Activated naive CD4-positive, alpha-beta T cell (primary cell): ENCODE measurements at regions not wholly inside any gene's neighbourhood (a gene's known extent, or its start where the extent isn't known, plus 50 kb on each side); places are given as distances from the start of the nearest gene placed in this dataset.

ENCODE experiments used
- DNase-seq, 4 experiments: peaks; one replicate each; lab custom pipeline; 2025; lab: John Stamatoyannopoulos, UW

DNA sequence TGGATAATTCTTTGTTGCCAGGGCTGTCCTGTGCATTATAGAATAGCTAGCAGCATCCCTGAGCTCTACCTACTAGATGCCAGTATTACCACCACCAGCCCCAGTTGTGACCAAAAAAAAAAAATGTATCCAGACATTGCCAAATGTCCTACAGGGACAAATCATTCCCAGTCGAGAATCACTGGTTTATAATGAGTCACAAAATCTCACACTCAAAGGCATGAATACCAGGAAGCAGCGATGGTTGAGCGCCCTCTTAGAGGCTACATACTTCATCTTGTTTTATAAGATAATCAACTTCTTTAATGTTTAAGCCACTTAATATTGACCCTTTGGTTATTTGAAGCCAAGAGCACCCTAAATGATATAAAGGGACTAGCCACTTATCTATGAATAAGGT is 297.3 kb downstream of the DHX15 start:
- no peak for DNase-seq

DNA sequence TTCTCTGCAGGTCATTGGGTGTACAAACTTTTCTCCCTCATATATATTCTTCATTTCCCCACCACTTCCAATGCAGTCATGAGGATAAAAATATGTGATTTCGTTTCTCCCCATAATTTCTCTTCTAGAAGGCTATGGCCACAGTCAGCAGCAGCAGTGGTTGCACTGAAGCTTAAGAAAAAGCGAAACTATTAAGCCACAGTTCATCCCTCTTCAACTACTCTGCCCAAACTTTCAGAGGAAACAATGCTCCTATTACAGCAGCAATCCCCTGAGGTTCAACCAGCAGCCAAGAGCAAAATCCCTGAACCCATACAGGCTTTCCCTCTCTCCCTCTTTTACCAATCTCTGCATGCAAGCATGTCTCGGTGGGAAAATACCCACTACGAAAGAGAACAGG is 298.6 kb downstream of the DHX15 start:
- DNase-seq, result no peak

- DNase-seq, result no peak
Measured at GRCh38 chr4:24282446-24282845, 301.9 kb downstream of the DHX15 start.

DNA sequence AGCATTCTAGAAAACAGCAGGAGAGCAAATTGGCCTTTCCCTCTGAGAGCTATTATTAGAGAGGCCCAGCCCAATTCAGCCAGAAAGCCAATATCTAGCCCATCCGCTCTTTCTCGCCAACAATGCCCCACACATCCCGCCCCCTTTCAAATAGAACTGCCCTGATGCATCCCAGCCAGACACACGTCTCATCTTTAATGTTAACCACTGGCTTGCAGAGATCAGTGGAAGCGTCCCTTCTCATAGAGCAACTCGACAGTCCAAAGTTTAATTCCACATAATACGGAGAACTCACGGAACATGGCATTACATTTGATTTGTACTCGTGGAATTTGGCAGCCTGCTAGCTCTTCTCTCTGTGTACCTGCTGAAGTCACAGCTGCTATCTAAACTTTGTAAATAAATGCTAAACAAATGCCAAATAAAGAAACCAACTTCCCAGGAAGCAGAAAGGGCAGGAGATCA is 304.4 kb downstream of the DHX15 start:
- no peak for DNase-seq

- DNase-seq, result no peak
Measured at GRCh38 chr4:24279469-24279868, 304.9 kb downstream of the DHX15 start.

DNA sequence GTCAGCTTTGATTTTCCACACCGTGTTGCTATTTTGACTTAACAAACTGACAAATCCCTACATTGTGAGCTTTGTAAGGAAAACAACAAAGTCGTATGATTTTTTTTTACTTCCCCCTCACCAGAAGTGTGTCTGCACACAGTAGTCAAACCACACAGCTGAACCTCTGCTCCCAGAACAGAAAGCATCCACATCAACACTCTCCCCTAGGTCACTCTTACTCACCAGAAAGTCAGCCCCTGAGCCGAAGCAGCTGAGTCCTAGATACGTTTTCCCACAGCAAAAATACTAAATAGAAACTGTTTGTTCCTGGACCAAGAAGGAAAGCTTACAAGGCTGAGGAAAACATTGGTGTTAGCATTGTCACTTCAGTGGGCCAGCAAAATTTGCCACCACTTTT is 305.7 kb downstream of the DHX15 start:
- DNase-seq, result no peak

- no peak for DNase-seq
Measured at GRCh38 chr4:24274381-24274941, 309.9 kb downstream of the DHX15 start.

- no peak for DNase-seq
Measured at GRCh38 chr4:24273136-24273535, 311.2 kb downstream of the DHX15 start.

DNA sequence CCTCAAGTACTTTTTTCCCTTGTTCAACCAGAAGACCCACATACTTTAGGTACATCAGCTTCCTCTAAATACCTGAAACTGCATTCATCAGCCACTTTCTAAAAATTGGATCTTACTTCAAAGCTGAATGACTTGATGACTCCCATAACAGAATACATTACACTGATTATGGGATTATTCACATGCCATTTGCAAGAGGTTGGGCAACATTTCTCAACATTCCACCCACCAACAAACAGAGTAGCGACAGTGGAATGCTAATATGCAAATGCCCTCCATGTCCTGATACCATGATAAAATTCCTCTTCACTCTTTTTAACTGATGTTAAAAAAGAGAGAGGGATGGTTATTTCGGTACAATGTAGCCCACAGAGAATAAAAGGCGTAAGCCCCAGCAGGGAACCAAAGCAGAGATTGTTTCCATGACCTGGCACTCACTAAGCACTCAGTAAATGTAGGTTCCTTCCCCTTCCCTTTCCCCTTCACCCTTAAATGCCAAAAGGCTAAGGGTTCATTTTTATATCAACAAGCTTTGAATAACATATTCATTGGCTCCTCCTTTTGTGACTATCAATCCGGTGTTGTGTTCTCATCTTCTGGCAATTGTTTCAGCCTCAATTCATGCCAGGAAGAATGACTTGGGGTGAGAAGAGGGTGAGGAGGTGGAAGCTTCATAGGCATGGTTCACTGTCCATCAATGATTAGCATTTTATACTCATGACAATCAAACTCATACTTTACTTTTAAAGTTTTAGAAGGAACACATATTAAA is 317.2 kb downstream of the DHX15 start:
- no peak for DNase-seq

DNA sequence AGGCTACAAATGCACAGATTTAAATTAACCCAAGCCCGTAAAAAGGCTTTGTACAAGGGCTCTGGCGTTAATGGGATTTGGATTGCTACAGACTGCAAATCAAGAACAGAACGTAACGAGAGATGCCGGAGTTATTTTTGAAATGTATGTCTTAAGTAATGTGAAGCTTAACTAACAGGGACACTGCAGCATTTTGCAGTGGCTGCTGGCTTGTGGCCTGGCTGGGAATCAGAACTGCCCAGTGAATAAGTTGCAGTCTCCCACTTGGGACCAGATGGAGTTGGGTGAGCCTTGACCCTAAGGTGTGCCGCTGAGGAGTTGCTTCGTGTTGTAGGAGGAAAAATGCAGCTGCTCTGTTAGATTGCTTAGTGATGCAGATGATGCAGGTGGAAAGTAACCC is 318.4 kb downstream of the DHX15 start:
- DNase-seq, result no peak

DNA sequence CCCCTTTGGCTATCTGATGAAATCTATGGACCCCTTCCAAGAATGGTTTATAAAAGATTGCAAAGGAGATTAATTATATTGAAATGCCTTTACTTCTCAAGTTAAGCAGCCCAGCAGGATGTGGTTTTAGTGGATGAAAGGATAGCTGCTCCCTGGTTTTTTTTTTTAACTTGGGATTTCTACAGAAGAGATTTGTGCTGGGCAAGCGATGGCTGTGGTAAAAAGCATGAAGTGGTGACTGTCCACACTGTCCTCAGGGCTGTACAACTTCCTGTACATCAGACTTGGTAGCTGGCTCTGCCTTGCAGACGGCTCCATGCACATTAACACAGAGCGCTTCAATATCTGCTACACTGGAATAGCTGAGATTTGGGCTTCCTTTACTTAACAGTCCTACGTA is 321.7 kb downstream of the DHX15 start:
- no peak for DNase-seq

DNA sequence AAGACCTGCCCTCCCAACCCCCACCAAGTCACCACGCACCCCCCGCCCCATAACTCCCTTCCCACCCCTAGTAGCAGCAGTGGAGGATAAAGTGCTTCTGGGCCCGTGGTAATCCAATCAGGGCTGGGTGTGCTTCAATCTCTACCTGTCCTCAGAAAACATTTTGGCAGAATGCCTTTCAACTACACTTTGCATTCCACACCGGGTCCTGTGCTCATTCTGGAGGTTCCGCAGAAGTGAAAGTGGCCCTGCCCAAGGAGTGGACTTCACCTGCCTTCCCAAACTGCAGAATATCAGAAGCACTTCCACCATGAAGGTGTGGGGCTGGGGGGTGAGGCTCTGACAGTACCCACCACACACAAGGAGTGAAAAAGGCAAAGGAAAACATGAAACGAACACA is 322.3 kb downstream of the DHX15 start:
- DNase-seq, result no peak

GRCh38 chr4:24260923-24261564 is 323.3 kb downstream of the DHX15 start:
- no peak for DNase-seq

DNA sequence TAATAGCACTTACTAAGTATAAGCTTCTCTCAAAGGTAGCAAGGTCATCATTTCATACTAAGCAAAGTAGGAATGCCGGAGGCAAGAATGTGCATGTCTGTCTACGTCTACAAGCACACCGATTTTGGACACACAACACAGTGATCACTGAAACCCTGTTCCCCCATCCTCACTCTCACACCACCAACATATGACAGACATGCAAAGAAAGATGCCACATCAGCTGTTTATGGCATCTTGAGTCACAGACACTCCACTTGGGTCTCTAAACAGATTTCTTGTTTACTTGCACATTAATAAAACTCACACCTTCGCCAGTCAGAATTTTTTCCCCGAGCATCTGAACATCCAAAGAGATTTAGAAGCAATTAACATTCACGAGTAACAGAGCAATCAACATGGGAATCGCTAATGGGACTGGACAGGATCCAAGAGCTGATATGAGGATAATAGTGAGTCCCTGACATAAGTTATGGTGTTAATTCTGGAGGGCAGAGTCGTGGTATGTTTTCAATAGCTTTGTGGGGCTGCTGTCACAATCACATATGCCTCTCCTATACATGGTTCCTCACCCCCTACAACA is 324.1 kb downstream of the DHX15 start:
- DNase-seq, result no peak

GRCh38 chr4:24256547-24256946 is 327.8 kb downstream of the DHX15 start:
- DNase-seq, result no peak

GRCh38 chr4:24256066-24256465 is 328.3 kb downstream of the DHX15 start:
- no peak for DNase-seq

- no peak for DNase-seq
Measured at GRCh38 chr4:24252121-24252520, 332.2 kb downstream of the DHX15 start.

DNA sequence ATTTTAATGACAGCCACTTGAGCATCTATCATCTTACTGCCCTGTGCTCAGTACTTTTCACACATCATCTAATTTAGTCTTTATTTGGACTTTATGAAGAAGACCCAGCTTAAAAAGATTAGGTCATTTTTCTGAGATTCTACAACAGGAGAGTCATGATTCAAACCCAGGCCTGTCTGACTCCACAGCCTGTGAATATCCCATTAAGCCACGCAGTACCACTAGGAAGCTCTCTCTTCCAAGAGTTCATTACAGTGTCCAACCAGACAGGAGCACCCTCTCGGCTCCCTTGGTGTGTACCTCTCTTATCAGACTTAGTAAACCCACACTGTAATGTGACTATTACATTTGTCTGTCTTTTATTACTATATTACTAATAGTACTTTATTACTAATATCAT is 332.8 kb downstream of the DHX15 start:
- DNase-seq, result no peak

DNA sequence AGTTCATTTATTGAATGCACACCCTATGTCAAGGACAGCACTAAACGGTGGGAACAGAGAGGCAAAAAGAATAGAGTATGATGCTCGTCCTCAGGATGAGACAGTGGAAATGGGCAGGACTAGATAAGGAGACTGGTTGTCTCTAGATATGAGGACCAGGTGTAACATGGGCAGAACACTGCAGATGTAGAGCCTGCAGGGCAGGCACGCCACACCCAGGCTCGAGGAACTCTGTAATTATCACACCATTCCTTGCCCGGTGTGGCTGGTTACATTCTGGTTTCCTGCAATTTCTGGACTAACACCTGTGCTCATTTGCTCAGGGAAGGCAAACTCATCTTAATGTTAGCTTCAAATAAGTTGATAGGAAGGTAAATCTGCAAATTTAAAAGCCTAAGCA is 334.4 kb downstream of the DHX15 start:
- no peak for DNase-seq

DNA sequence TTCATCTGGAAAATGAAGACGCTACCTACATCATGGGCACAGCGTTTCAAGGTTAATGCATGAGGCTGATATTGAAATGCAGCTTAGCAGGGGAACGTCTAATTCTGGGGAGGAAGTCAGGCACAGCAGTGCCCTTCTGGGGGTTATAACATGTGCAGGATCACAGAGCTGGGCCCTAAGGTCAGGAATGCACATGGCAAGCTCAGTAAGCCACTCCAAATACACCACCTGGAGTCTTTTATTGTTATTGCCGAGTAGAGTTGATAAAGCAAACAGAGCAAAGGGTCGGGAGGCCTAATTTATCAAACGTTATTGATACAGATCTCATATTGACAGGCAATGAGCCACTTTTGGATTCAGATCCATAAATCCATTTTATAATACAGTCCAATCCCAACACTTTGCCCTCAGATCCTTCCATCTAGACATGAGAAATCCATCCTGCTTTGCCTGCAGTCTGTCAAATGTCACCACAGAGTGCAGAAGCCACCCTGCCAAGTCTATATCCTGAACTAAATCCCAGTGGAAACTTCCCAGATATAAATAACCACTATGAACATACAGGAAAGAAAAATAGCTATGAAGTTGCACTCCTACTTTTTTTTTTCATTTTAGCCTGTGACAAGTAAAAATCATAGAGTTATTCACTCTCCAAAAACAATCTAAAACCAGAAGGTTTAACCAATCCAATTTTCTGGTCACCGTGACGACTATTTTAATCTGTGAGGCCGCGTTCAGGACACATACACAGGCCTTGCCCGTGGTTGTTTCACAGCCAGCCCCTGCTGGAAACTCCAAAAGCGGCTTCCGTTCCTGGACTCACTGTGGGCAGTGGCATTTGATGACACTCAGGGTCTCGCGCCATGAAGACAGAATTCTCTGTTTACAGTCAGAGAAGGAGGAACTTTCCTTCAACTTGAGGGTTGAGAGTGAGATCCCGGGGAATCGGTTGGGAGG is 335.4 kb downstream of the DHX15 start:
- no peak for DNase-seq

GRCh38 chr4:24245491-24245820 is 338.9 kb downstream of the DHX15 start:
- no peak for DNase-seq
